DMS53 treated with DMSO at 0.1 percent for 48 hours (cell line): ENCODE measurements at regions not wholly inside any gene's neighbourhood (a gene's known extent, or its start where the extent isn't known, plus 50 kb on each side); places are given as distances from the start of the nearest gene placed in this dataset.

Experiments
- DNase-seq: peaks from one replicate; lab custom pipeline; 2025; ENCODE audit not compliant: unreplicated experiment; lab: John Stamatoyannopoulos, UW

GRCh38 chr18:11279461-11279860, 130.1 kb upstream of the PIEZO2 start:
- no peak for DNase-seq

- DNase-seq: no peak
Observed at GRCh38 chr18:11276678-11277077, 127.3 kb upstream of the PIEZO2 start.

- no peak for DNase-seq
Observed at GRCh38 chr18:11274144-11274794, 124.9 kb upstream of the PIEZO2 start.

GRCh38 chr18:11272516-11272915, 123.1 kb upstream of the PIEZO2 start:
- DNase-seq: no peak

- no peak for DNase-seq
Observed at GRCh38 chr18:11271954-11272353, 122.6 kb upstream of the PIEZO2 start.

- DNase-seq: no peak
Observed at GRCh38 chr18:11269257-11269656, 119.9 kb upstream of the PIEZO2 start.

- no peak for DNase-seq
Observed at GRCh38 chr18:11268741-11269233, 119.4 kb upstream of the PIEZO2 start.

- DNase-seq: no peak
Observed at GRCh38 chr18:11268153-11268552, 118.8 kb upstream of the PIEZO2 start.

GRCh38 chr18:11266781-11267480, 117.6 kb upstream of the PIEZO2 start:
- DNase-seq: no peak

GRCh38 chr18:11261486-11261885, 112.1 kb upstream of the PIEZO2 start:
- DNase-seq: no peak

- no peak for DNase-seq
Observed at GRCh38 chr18:11260961-11261461, 111.6 kb upstream of the PIEZO2 start.

GRCh38 chr18:11259469-11260150, 110.2 kb upstream of the PIEZO2 start:
- DNase-seq: no peak

- no peak for DNase-seq
Observed at GRCh38 chr18:11258039-11258610, 108.8 kb upstream of the PIEZO2 start.

- DNase-seq: no peak
Observed at GRCh38 chr18:11256251-11256650, 106.9 kb upstream of the PIEZO2 start.

GRCh38 chr18:11251891-11252270, 102.5 kb upstream of the PIEZO2 start:
- DNase-seq: no peak

GRCh38 chr18:11251229-11251890, 102.0 kb upstream of the PIEZO2 start:
- DNase-seq: no peak

- no peak for DNase-seq
Observed at GRCh38 chr18:11249391-11249790, 100.0 kb upstream of the PIEZO2 start.

GRCh38 chr18:11247381-11247970, 98.1 kb upstream of the PIEZO2 start:
- no peak for DNase-seq

- DNase-seq: no peak
Observed at GRCh38 chr18:11246495-11247300, 97.3 kb upstream of the PIEZO2 start.

GRCh38 chr18:11245879-11246278, 96.5 kb upstream of the PIEZO2 start:
- no peak for DNase-seq
